B cell (primary cell): ENCODE measurements at regions not wholly inside any gene's neighbourhood (a gene's known extent, or its start where the extent isn't known, plus 50 kb on each side); places are given as distances from the start of the nearest gene placed in this dataset.

Experiments
- ATAC-seq: fragments of 200-7000 bp; cut with Tn5 transposase; one replicate; pipeline ENCODE4 v1.10.0; 2021; ENCODE audit warnings: low read depth, mild to moderate bottlenecking, moderate number of reproducible peaks, moderate library complexity
- CTCF ChIA-PET: fragments of 350-600 bp; sonication (Branson Sonifier 250); formaldehyde crosslinking; loops from one replicate; lab custom pipeline; 2021; ENCODE audit warnings: antibody characterized with exemption, inconsistent platforms; lab: Charles Lee
- POLR2A ChIA-PET: fragments of 350-600 bp; sonication (Branson Sonifier 250); formaldehyde crosslinking; loops from one replicate; lab custom pipeline; 2021; ENCODE audit warnings: antibody characterized with exemption; lab: Charles Lee
- DNase-seq: peaks from one replicate; pipeline ENCODE4 v3.0.0; 2013
- H2AFZ ChIP-seq: 2 replicates; pipeline ENCODE4 v1.6.1; 2012; ENCODE audit warnings: mild to moderate bottlenecking, low read depth, low read length; ENCODE audit not compliant: insufficient read depth, poor library complexity, severe bottlenecking
- H3K27ac ChIP-seq, 2 donors: 1 replicate in 1 of 2; 2 replicates in 1 of 2; pipeline ENCODE4 v1.5.1; 2012 to 2013; ENCODE audit warnings: low read length in 2 of 2, mild to moderate bottlenecking in 2 of 2, moderate library complexity in 1 of 2
- H3K27me3 ChIP-seq, 4 experiments: fragments of 200-600 bp in 1 of 4; sonication (generic) in 1 of 4; replicated peaks in 1 of 4; 1 replicate in 2 of 4; 2 replicates in 2 of 4; pipeline versions ENCODE4 v1.6.1 to v1.7.0; 2013 to 2016; ENCODE audit warnings: low read length in 3 of 4, mild to moderate bottlenecking in 2 of 4, mixed read lengths in 1 of 4, moderate library complexity in 1 of 4; ENCODE audit not compliant: insufficient read depth in 4 of 4, control insufficient read depth in 3 of 4; ENCODE audit errors: control extremely low read depth in 1 of 4
- H3K36me3 ChIP-seq, 2 experiments: replicated peaks in 1 of 2; 1 replicate in 1 of 2; 2 replicates in 1 of 2; pipeline versions ENCODE4 v1.6.1 to v1.7.1; 2013; ENCODE audit warnings: low read length in 1 of 2; ENCODE audit not compliant: insufficient read depth in 2 of 2, control insufficient read depth in 1 of 2; ENCODE audit errors: control extremely low read depth in 1 of 2, extremely low read depth in 1 of 2
- H3K4me1 ChIP-seq, 2 donors: fragments of 200-600 bp in 1 of 2; sonication (generic) in 1 of 2; 1 replicate in 1 of 2; 2 replicates in 1 of 2; pipeline versions ENCODE4 v1.5.1 to v1.6.1; 2013 to 2017; ENCODE audit warnings: low read length in 2 of 2; ENCODE audit not compliant: control insufficient read depth in 2 of 2, insufficient read depth in 2 of 2
- H3K4me2 ChIP-seq: replicated peaks from 2 replicates; pipeline ENCODE3; 2012; ENCODE audit warnings: mild to moderate bottlenecking, low read depth, low read length; ENCODE audit not compliant: poor library complexity, severe bottlenecking
- H3K4me3 ChIP-seq, 5 experiments: fragments of 200-600 bp in 1 of 5; sonication (generic) in 1 of 5; 1 replicate in 3 of 5; 2 replicates in 2 of 5; pipeline versions ENCODE4 v1.5.1 to v1.7.0; 2011 to 2016; ENCODE audit warnings: low read length in 4 of 5, mild to moderate bottlenecking in 4 of 5, low read depth in 2 of 5, control low read depth in 1 of 5, moderate library complexity in 1 of 5; ENCODE audit not compliant: insufficient read depth in 1 of 5; ENCODE audit errors: control extremely low read depth in 1 of 5, extremely low read depth in 1 of 5
- H3K79me2 ChIP-seq: fragments of 200-600 bp; sonication (generic); one replicate; pipeline ENCODE4 v1.6.0; 2016; ENCODE audit warnings: low read length; ENCODE audit not compliant: control insufficient read depth, insufficient read depth
- H3K9ac ChIP-seq: fragments of 200-600 bp; sonication (generic); 2 replicates; pipeline ENCODE4 v1.6.1; 2017; ENCODE audit warnings: mild to moderate bottlenecking, low read length, moderate library complexity
- H3K9me3 ChIP-seq, 3 donors: one replicate each; pipeline versions ENCODE4 v1.6.1 to v1.7.1; 2013; ENCODE audit warnings: low read length in 2 of 3; ENCODE audit not compliant: control insufficient read depth in 2 of 3, insufficient read depth in 1 of 3; ENCODE audit errors: control extremely low read depth in 1 of 3
- H4K20me1 ChIP-seq: 2 replicates; pipeline ENCODE4 v1.6.0; 2012; ENCODE audit warnings: mild to moderate bottlenecking, low read length; ENCODE audit not compliant: insufficient read depth, control insufficient read depth, poor library complexity, severe bottlenecking
- H3K27ac Mint-ChIP-seq: one replicate; pipeline ENCODE4 v1.8.0; 2021; ENCODE audit warnings: mixed read lengths
- H3K27me3 Mint-ChIP-seq: one replicate; pipeline ENCODE4 v1.8.0; 2021; ENCODE audit warnings: mixed read lengths
- H3K4me1 Mint-ChIP-seq: one replicate; pipeline ENCODE4 v1.8.0; 2021; ENCODE audit warnings: mixed read lengths
- H3K4me3 Mint-ChIP-seq: one replicate; pipeline ENCODE4 v1.8.0; 2021; ENCODE audit warnings: mixed read lengths
- H3K9me3 Mint-ChIP-seq: one replicate; pipeline ENCODE4 v1.8.0; 2022; ENCODE audit warnings: mixed read lengths; ENCODE audit not compliant: insufficient read depth
- EZH2 ChIP-seq: IDR thresholded peaks from 2 replicates; pipeline ENCODE4 v1.6.1; 2012; ENCODE audit warnings: borderline replicate concordance, low read depth, mild to moderate bottlenecking, moderate library complexity, low read length; ENCODE audit not compliant: insufficient read depth, poor library complexity, severe bottlenecking
- WGBS: methylation state at CpG from one replicate; pipeline ENCODE4 v1.1.5; 2013; ENCODE audit warnings: missing lambda C conversion rate; ENCODE audit not compliant: insufficient coverage; 5-methylcytosine and 5-hydroxymethylcytosine counted together
- intact Hi-C: fragments of 100-400 bp; cut with micrococcal nuclease; formaldehyde crosslinking; loops from one replicate; pipeline ENCODE4 v1.10.0; 2022
- TF ChIP-seq, protein P1 (sequence below): fragments of 200-600 bp; IDR thresholded peaks from one replicate; pipeline ENCODE4 v1.8.0; 2022; ENCODE audit warnings: antibody characterized with exemption, mild to moderate bottlenecking

DNA sequence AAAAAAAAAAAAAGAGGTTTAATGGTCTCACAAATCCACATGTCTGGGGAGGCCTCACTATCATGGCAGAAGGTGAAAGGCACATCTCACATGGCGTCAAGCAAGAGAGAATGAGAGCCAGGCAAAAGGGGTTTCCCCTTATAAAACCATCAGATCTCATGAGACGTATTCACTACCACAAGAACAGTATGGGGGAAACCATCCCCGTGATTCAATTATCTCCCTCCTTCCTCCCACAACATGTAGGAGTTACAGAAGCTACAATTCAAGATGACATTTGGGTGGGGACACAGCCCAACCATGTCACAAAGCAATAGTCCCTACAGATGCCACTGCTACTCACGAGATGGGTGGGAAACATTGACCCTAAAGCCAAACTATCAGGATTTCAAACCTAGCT lies 392.7 kb upstream of the ID2 start:
- H3K27ac Mint-ChIP-seq, result no peak overlapping the region
- WGBS, result 43% methylated on average over 3 of the region's 4 CpGs
- CTCF ChIA-PET, result no interaction called here

DNA sequence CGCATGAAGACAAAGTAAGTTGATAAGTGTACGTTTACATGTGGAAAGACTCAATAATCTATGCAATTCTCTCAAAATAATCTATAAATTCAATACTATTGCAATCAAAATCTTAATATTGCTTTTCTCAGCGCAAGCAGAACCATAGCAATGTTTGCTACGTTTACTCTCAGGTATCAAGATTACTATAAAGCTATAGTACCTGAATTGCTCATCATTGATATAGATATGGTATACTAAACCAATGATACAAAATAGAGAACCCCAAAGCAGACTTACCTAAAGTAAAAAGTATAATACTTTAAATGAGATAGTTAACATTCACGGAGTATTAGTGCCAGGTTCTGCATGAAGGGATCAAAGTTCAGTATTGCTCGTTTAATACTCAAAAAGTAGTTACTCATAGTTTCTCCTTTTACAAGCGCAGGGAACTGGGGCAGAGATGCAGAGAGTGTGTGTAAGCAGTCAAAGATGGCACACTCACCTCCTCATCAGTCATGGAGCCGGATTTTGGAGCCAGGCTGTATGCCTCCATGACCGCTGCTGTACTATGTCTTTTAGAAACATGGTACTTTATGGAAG lies 391.0 kb upstream of the ID2 start:
- H2AFZ ChIP-seq, result no peak overlapping the region
- H3K27ac ChIP-seq, result no peak overlapping the region
- H3K4me2 ChIP-seq, result no peak overlapping the region
- no peak overlapping the region for H3K27ac Mint-ChIP-seq
- TF ChIP-seq EZH2, result no peak
- TF ChIP-seq, protein P1, sequence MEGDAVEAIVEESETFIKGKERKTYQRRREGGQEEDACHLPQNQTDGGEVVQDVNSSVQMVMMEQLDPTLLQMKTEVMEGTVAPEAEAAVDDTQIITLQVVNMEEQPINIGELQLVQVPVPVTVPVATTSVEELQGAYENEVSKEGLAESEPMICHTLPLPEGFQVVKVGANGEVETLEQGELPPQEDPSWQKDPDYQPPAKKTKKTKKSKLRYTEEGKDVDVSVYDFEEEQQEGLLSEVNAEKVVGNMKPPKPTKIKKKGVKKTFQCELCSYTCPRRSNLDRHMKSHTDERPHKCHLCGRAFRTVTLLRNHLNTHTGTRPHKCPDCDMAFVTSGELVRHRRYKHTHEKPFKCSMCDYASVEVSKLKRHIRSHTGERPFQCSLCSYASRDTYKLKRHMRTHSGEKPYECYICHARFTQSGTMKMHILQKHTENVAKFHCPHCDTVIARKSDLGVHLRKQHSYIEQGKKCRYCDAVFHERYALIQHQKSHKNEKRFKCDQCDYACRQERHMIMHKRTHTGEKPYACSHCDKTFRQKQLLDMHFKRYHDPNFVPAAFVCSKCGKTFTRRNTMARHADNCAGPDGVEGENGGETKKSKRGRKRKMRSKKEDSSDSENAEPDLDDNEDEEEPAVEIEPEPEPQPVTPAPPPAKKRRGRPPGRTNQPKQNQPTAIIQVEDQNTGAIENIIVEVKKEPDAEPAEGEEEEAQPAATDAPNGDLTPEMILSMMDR, result no peak
- peaks cover 0 to 18% (median 15%) of the 10 kb centered on the region in 4 experiments for H3K27me3 ChIP-seq
- no peak for DNase-seq
- H3K27me3 Mint-ChIP-seq, result peaks cover 70% of the 10 kb centered on the region
- no peaks in the 10 kb centered on the region for H3K4me1 ChIP-seq
- H3K4me3 ChIP-seq, result no peak overlapping the region
- peaks cover 0 to 6% (median 1%) of the 10 kb centered on the region in 3 donors for H3K9me3 ChIP-seq
- ATAC-seq, result no peak
- intact Hi-C loops, result no loop called here
- WGBS, result 100% methylated on average over 1 of the region's 9 CpGs
- no peak overlapping the region for H3K9ac ChIP-seq
- POLR2A ChIA-PET, result no interaction called here
- H4K20me1 ChIP-seq, result no peaks in the 10 kb centered on the region
- no peaks in the 10 kb centered on the region for H3K4me1 Mint-ChIP-seq
- no peaks in the 10 kb centered on the region for H3K79me2 ChIP-seq
- H3K4me3 Mint-ChIP-seq, result no peak overlapping the region
- H3K9me3 Mint-ChIP-seq, result peaks cover 4% of the 10 kb centered on the region
- CTCF ChIA-PET, result no interaction called here
- no peaks in the 10 kb centered on the region for H3K36me3 ChIP-seq

More for the DNA sequence above, 392.7 kb upstream of the ID2 start:
- H3K4me3 Mint-ChIP-seq, result no peak overlapping the region
- Histone ChIP-seq H2AFZ (no peak overlapping the region), H3K36me3 (no peaks in the 10 kb centered on the region), H3K9me3 (peaks cover 0 to 6% (median 1%) of the 10 kb centered on the region in 3 donors), H4K20me1 (no peaks in the 10 kb centered on the region), H3K27me3 (peaks cover 0 to 17% (median 9%) of the 10 kb centered on the region in 4 experiments), H3K4me1 (no peaks in the 10 kb centered on the region), H3K27ac (no peak overlapping the region), H3K4me2 (no peak overlapping the region), H3K79me2 (no peaks in the 10 kb centered on the region), H3K9ac (no peak overlapping the region), H3K4me3 (no peak overlapping the region)
- peaks cover 74% of the 10 kb centered on the region for H3K27me3 Mint-ChIP-seq
- intact Hi-C loops, result no loop called here
- no peaks in the 10 kb centered on the region for H3K4me1 Mint-ChIP-seq
- TF ChIP-seq, protein P1, result no peak
- no peak for TF ChIP-seq EZH2
- POLR2A ChIA-PET, result no interaction called here
- no peak for DNase-seq
- peaks cover 4% of the 10 kb centered on the region for H3K9me3 Mint-ChIP-seq
- no peak for ATAC-seq
